ENCODE measurements at regions not wholly inside any gene's neighbourhood (a gene's known extent, or its start where the extent isn't known, plus 50 kb on each side); places are given as distances from the start of the nearest gene placed in this dataset.

DNA sequence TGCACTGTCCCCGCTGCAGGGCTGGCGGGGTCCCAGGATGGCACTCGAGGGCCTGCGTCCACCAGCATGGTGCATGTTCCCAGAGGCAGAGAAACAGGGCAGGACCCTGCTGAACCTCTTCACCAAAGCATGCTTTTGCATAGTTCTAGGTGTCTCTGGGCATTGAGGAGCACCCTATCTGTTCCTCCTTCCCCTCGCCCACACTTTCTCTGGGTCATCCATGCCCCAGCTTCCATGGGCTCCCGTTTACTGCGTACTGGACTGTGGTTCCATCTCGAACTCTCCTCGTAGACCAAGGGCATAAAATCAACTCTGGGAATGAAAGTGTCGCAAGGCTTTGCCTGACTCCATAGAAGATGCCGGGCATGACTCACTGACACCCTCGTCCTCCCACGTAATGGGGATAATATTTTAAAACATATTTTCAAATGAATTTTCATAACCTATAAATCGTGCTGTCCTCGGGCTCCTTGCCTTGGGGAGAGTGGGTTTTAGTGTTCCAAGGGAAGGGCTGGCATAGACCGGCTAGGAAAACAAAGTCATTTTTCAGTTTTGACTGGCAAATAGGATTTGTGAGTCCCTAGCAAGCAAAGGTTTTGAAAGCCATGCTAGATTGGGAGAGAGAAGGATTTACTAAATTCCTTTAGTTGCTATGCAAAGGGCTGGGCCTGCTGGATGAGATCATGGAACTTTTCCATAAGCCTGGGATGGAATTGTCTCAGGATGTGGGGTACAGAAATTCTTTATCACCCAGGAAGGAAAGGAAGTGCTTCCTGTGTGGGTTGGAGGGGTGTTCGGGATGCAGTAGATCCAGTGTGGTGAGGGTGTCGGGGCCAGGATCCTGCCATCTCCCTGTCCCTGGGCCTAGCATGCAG, 498.7 kb upstream of the MKI67 start:
- no peak for DNase-seq (ENCODE audit: low spot score)

DNA sequence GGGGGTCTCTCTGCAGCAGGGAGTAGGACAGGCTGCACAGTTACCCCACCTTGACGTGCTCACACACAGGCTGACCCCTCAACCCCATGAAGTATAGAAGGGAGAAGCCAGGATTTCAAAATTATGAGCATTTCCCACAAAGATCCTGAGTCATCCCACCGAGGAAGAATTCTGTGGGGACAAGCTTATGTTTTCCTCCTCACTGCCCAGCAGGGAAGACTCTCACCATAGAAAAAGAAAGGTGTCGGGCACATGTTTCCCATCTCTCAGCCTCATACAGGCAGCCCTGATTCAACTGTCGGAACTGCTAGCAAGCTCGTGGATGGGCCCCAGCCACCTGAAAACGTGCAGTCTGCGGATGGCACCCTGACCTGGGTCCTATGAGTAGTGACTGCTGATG, 499.7 kb upstream of the MKI67 start:
- DNase-seq (ENCODE audit: low spot score), result no peak

DNA sequence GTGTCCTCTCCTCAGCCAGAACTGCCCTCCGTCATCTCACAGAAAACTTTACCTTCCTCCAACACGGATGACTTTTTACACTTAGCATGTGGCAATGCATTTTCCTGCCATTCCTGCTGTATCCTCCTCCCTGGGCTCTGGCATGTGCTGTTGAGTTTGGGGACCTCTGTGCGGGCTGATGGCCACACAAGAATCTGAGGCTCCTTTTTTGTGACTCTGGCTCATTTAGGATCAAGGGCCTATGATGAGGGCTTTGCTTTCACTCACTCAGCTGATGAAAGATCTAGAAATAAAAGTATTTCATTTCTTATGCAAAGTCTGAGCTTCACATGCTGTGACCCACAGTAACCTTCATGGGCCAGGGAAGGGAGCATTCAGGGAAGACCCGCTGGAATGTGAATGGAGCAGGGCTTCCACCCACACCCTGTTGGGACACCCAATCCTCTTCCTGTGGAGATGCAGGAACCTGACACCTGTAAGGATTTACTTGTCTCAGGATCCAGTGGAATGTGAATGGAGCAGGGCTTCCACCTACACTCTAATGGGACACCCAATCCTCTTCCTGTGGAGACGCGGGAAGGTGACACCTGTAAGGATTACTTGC, 500.3 kb upstream of the MKI67 start:
- no peak for DNase-seq (ENCODE audit: low spot score)

DNA sequence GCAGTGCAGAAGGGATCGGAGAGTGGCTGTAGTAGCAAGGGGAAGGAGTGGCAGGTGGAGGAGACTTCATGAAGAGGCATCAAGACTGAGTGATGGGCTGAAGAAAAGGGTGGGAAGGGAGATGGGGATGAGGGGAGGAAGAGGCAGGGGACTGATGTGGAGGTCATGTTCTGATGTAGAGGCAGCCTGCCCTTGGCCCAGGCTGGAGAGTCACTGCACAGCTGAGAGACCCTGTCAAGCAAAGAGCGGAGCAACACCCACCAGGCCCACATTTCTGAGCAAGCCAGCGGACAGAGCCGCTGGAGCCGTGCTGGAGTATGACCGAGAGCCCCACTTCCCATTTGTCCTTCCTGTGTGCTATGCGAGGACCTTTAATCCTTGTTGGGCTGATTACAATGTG, 501.6 kb upstream of the MKI67 start:
- no peak for DNase-seq (ENCODE audit: low spot score)

DNA sequence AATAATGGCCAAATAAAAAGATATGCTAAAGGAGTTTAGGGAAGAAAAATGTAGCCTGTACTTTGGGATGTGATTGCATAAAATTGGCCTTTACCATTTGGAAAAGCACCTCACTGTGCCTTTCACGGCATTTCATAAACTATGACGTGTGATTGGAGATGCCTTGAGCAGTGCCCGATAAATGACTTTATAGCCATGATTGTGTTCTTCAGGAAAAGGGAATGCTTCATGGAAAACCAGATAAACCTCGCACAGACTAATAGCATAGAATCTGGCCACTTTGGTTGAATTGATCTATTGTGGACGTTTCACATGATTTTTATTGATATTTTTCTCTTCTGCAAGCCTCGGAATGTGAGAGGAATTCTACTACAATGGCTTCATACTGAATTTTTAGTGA, 502.0 kb upstream of the MKI67 start:
- no peak for DNase-seq (ENCODE audit: low spot score)

DNA sequence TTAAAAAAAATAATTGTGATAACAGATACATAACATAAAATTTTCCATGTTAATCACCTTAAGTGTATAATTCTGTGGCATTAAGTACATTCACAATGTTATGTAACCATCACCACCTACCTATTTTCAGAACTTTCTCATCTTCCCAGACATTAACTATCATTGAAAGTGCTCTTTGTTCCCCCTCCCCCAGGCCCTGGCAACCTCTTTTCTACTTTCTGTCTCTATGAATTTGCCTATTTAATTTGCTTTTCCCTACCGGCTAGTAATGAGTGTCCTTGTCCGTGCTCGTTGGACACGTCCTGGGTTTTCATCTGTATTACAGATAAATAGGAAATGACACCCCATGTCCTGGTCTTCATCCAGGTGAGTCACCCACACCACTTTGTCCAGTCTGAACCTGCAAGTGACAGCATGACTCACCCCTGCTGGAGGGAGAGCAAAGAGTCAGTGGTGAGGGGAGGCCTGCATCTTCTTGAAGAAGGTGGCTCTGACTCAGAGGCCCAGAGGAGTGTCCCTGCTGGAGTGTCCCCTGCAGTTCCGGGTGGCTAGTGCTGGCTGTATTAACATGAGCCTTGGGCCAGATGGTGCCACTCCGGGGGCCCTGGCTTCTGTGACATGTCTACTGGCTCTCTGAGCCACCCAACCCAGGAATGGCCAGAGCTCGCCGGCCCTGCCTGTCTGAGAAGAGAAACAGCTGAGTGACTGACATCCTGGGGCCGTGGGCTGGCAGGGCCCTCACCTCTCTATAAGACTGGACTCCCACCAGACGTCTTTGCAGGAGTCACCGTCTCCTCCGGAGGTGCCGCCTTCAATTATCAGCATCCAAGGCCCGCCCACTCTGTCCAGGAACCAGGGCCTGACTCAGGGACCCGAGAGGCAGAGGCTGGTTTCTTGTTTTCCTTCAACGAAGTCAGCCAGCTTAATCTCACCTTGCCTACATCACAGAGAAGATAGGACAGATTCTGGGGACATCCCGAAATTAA, 503.2 kb upstream of the MKI67 start:
- DNase-seq (ENCODE audit: low spot score), result no peak

DNA sequence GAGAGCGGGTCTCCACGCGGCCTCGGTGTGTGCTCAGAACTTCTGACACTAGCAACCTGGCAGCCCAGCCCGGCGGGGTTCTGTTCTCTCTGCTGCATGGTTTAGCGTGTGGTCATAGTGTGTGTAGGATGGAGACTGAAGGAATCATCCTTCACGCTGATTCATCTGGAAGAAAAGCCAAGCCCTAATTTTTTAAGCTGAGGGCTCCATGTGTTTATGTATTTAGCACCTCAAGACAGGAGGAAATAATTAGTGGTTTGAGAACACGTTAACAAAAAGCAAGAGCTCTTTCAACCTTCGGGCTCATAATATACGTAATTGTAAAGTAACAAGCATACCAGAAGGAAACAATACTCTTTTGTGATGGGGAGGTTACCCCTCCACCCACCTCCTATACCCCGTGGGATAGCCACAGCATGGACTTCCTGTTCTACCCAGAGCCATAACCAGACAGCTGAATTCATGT, 504.6 kb upstream of the MKI67 start:
- DNase-seq (ENCODE audit: low spot score), result no peak

DNA sequence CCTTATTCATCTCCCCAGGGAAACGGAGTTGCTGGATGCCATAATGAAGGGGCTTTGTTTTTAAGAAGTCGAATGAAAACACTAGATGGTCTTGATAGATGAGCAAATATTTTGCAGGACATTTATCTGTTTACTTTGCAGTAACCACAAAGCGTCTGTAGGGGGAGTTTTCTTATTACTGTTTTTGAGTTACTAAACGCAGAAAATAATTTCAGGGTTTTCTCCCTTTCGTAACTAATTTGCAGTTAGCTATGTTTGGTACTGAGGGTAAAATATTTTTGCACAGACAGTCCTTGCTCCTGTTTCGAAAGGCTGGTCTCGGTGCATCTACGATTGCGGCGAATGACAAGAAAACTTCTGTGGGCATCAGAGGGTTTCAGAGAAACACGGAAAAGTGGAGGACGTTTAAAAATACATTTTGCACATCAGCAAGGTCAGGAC, 505.6 kb upstream of the MKI67 start:
- DNase-seq (ENCODE audit: low spot score), result no peak

DNA sequence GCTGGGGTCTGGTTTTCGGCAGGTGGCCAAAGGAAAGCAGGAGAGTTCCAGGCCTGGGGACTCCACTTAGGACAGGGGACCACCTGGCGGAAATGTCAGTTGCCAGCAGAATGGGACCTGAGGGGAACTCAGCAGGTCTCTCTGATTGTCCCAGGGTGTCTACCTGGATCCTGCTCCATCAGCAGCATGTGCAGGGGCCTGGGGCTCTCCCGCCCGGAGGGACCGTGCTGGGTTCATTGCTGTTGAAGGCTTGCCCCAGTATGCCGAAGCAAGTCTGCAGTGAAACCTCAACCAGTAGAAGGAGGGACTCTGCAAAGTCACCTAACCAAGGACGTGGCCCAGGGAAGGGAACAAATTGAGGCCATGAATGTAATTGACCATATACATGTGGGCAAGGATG, 506.5 kb upstream of the MKI67 start:
- no peak for DNase-seq (ENCODE audit: low spot score)

DNA sequence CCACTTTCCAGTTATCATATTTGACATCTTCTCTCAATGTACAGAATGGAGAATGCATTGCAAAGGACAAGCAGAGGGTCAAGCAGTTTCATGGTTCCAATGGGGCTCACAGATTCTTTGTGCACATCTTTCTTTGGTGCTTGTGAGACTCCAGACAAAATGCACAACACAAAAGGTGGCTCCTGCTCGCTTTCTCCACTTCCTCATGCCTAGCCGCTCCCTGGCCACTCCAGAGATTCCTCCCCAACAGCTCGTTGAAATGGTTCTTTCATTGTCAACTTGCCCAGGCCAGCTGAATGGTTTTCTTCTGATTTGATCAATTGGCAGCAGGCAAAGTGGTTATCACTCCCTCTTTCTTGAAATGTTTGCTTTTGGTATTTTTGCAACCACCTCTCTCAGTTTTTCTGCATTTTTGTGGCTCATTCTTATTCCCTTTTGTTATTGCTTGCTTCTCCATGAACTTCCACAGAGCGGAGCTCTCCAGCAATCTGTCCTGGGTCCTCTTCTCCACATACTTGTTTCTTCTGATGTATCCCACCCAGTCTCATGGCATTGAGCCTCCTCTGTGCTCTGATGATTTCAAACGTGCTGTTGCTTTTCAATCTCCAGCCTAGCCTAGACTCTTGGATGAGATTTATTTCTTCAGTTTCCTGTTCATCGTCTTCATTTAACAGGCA, 507.8 kb upstream of the MKI67 start:
- no peak for DNase-seq (ENCODE audit: low spot score)

DNA sequence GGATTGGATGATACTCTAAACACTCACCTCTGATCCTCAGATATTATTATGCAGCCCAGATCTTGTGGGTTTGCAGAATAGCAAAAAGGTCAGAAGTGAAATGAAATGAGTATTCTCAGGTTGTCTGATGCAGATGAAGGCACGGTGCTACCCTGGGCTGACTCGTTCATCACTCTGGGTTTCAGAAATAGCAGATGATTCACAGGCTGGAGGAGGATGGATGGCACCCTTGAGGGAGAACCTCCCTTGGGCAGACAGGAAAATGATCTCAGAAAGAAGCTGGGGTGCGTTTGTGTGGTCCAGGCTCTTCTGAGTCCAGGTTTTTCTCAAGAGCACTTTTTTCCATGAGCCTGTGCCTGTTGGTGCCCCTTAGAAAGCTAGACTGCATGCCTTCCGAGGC, 515.8 kb upstream of the MKI67 start:
- no peak for DNase-seq (ENCODE audit: low spot score)

DNA sequence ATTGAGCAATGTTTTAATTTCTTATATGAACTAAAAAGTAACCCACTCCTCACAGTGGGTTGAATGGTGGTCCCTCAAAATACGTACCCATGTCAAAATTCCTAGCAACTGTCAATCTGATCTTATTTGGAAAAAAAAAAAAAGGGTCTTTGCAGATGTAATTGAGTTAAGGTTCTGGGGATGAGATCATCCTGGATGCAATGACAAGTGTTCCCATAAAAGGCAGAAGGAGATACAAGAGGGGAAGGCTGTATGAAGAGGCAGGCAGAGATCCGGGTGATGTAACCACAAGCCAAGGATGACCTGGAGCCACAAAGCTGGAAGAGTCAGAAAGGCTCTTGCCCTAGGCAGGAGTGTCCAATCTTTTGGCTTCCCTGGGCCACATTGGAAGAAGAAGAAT, 516.3 kb upstream of the MKI67 start:
- no peak for DNase-seq (ENCODE audit: low spot score)

DNA sequence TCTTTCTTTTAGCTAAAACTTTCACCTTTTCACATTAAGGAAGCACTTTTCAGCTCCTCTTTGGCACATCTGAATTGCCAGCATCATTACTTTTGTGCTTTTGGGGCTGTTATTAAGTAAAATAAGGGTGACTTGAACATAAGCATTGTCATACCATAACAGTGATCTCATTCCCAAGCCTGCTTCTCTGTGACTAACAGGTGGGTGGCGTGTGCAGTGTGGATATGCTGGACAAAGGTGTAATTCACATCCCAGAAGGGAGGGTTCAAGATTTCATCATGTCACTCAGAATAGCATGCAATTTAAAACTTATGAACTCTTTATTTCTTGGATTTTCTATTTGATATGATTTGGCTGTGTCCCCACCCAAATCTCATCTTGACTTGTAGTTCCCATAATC, 517.4 kb upstream of the MKI67 start:
- DNase-seq (ENCODE audit: low spot score), result no peak

DNA sequence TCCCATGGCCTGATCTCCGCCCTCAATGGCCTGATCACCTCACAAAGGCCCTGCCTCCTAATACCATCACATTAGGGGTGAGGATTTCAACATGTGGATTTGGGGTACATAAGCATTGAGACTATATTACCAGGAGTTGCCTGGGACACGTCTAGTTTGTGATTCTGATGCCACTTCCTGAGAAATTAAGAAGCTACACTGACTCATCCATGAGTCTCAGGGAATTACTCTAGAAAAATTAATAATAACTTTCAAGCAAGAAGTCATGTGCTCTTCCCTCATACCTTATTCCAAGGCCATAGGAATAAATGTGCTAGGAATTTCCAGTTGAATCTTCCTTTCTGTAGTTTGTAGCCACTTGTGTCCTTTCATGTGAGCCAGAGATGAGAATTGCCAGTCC, 519.3 kb upstream of the MKI67 start:
- DNase-seq (ENCODE audit: low spot score), result no peak

DNA sequence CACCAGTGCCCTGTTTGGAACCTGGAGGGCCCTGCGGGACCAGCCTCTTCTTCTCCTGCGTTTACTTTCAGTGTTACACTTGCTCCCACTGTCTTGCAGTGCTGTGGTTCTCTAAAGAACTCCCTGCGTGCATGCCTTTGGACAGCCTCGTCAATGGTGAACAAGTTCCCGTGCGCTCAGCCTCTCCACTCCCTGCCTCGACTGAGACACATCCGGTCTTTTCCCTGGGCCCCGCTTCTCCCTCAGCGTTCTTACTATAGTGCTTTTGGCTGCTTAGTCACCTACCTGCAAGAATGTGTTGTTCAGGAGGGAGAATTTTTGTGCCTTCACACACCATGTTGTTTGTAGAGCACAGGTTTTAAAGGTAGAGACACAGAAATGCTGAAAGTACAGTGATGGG, 520.7 kb upstream of the MKI67 start:
- DNase-seq (ENCODE audit: low spot score), result no peak

DNA sequence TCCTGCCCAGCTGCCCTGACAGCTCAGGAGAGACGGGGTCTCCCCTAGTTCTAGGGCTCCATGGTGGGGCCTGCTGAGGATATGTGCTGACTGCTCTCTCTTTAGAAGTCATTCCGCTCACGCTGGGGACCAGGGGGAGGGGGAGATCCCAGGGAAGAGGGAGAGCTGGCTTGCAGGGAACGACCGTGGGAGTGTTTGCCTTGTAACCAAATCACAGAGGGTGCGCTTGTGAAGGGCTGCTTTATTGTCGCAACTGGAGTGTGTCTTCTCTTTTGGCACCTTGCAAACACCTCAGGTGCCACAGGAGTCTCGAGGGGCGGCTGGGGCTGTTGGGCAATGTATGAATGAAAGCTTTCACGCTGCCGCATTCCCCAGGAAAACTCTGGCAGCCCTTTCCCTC, 531.3 kb upstream of the MKI67 start:
- no peak for DNase-seq (ENCODE audit: low spot score)

DNA sequence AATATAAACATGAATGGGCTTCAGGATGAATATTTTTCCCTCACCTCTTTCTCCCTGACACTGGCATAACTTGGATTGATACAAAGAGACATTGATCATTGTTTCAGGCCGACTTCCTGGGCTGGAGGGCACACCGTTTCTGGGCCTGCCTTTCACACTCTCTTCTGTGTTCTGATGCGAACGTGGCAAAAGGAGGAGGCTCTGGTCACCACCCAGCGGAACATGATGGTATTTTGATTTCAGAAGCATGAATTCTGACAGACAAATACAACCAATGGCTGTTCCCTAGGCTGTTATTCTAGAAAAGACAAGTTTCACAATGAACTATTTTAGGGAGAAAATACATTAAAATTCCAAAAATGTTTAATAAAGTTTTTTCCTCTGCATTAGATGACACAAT, 534.5 kb upstream of the MKI67 start:
- DNase-seq (ENCODE audit: low spot score), result no peak

DNA sequence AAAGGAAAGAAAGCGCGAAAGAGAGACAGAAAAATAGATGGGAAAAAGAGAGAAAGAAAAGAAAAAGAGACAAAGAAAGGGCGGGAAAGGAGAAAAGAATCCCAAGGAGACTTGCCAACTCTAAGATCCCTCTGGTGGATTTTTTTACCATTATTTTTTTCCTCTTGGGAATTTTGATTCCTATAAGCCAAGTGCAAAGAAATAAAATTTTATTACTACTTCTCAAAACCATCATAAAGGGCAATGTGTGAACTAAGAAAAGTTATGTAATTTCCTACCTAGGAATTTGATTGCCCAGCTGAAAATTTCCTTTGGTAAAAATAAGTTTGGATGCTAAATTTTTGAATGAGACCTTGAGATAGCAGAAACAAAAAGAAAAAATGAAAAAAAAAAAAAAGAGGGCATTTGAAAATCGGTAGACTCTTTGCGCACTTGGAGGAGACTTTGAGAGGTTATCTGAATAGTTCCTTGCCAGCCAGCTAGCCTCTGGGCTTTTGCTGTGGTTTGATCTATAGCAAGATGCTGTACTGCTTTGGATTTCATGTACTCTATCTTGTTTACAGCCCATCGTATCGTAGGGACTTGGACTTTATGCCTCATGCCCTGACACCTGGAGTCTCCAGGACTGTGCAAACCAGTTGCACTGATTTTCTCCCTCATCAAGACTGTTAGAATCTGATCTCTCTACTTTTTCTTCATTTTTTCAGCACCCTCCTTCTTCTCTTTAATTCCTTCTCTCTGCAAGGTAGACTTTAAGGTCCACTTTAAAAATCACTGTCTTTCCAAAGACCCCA, 535.4 kb upstream of the MKI67 start:
- DNase-seq (ENCODE audit: low spot score), result no peak

DNA sequence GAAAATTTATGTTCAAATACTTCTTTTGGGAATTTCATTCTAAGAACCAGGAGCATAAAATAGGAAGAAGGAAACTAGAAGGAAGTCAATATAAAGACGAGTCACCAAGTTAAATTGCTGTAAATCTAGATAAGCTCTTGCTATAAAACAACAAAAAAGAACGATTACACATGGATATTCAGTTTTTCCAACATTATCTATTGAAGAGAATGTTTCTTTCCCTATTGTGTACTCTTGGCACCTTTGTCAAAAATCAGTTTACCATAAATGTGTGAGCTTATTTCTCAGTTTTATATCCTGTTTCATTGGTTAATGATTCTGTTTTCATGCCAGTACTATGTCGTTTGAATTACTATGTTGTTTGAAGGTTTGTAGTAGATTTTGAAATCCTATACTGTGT, 536.3 kb upstream of the MKI67 start:
- DNase-seq (ENCODE audit: low spot score), result no peak

DNA sequence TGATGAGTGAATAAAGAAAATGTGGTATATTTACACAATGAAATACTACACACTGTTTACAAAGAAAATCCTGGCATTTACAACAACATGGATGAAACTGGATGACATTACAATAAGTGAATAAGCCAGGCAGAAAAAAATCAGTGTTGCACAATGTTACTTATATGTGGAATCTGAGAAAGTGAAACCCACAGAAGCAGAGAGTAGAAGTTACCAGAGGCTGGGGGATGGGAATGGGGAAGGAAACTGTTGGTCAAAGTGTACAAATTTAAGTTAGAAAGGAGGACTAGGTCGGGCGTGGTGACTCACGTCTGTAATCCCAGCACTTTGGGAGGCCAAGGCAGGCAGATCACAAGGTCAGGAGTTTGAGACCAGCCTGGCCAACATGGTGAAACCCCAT, 538.5 kb upstream of the MKI67 start:
- DNase-seq (ENCODE audit: low spot score), result no peak

DNA sequence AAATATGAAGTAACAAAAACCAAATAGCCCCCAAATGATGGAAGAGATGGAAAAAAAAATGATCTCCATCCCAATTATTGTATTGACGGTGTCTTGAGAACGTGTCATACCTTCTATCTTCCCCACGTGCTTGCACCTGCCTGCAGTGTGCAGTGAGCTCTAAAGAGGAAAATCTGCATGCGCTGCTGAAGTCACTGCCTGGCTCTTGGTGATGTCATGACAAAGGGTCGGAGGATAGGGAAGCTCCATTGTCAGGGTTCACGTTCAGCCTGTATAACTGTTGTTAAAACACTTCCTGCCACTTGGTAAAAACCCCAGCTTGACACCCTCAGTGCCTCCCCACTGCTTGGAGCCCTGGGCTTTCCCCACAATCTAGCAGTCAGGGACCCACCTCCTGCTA, 549.2 kb upstream of the MKI67 start:
- no peak for DNase-seq (ENCODE audit: low spot score)
